PC-3 (cell line): ENCODE measurements at regions not wholly inside any gene's neighbourhood (a gene's known extent, or its start where the extent isn't known, plus 50 kb on each side); places are given as distances from the start of the nearest gene placed in this dataset.

Experiments used
- EZH2 ChIP-seq: fragments of 300-600 bp; sonication (generic); IDR thresholded peaks from one replicate; pipeline ENCODE4 v1.6.1; 2017; ENCODE audit warnings: antibody characterized with exemption, mild to moderate bottlenecking, low read length; ENCODE audit not compliant: unreplicated experiment
- TF ChIP-seq, protein P1 (sequence below): fragments of 300-600 bp; sonication (generic); conservative IDR thresholded peaks from 2 replicates; pipeline ENCODE4 v1.5.1; 2017; ENCODE audit warnings: antibody characterized with exemption, low read depth, mild to moderate bottlenecking, low read length

DNA sequence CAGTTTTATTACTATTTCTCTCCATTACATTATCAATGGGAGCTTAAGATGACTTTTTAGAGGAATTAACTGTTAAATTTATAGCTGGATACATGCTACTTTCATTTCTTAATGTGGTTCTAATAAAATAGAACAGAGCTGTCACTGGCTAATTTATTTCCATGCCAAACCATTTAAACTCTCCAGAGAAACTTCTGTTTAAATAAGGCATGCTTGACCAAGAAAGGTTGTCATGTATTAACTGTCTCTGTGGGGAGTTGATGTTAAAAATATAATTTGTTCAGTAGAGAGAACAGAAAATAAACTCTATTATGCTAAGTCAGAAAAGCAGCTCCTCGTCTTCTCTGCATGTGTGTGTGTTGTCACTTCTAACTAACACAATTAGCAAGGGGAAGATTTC is 447.4 kb downstream of the SLC16A7 start:
- TF ChIP-seq, protein P1, sequence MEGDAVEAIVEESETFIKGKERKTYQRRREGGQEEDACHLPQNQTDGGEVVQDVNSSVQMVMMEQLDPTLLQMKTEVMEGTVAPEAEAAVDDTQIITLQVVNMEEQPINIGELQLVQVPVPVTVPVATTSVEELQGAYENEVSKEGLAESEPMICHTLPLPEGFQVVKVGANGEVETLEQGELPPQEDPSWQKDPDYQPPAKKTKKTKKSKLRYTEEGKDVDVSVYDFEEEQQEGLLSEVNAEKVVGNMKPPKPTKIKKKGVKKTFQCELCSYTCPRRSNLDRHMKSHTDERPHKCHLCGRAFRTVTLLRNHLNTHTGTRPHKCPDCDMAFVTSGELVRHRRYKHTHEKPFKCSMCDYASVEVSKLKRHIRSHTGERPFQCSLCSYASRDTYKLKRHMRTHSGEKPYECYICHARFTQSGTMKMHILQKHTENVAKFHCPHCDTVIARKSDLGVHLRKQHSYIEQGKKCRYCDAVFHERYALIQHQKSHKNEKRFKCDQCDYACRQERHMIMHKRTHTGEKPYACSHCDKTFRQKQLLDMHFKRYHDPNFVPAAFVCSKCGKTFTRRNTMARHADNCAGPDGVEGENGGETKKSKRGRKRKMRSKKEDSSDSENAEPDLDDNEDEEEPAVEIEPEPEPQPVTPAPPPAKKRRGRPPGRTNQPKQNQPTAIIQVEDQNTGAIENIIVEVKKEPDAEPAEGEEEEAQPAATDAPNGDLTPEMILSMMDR, result no peak
- TF ChIP-seq EZH2, result no peak
